ENCODE measurements at regions not wholly inside any gene's neighbourhood (a gene's known extent, or its start where the extent isn't known, plus 50 kb on each side); places are given as distances from the start of the nearest gene placed in this dataset.

DNA sequence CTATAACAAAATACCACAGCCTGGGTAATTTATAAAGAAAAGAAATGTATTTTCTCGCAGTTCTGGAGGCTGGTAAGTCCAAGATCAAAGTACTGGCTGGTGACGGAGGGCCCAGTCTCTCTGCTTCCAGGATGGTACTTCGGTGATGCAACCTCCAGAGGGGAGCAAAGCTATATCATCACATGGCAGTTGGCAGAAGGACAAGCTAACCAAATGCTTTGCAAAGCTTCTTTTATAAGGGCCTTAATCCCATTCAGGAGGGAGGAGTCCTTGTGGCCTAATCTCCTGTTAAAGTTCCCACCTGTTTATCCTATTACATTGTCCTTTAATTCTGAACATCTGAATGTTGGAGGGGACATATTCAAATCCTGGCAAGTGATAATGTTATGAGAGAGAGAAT is 134.1 kb upstream of the SP4 start:
- TF ChIP-seq JUND (IDR thresholded peaks at IDR 0.05; ENCODE audit: low read depth, low read length) (no peak), NR2C2 (IDR thresholded peaks at IDR 0.05; ENCODE audit: borderline replicate concordance, control insufficient read depth, insufficient read length, low read depth) (no peak), ZNF274 (IDR thresholded peaks at IDR 0.05; ENCODE audit: insufficient read depth, insufficient read length) (no peak), NFYB (IDR thresholded peaks at IDR 0.05; ENCODE audit: insufficient read depth, low read depth, low read length) (no peak), PML (IDR thresholded peaks at IDR 0.05; ENCODE audit: low read length) (no peak), RCOR1 (conservative IDR thresholded peaks at IDR 0.05; ENCODE audit: low read depth, low read length) (no peak), SIN3A (IDR thresholded peaks at IDR 0.05; ENCODE audit: low read depth, low read length) (no peak), POLR2A (IDR thresholded peaks at IDR 0.05; ENCODE audit: low read depth, low read length) (no peak), EED (IDR thresholded peaks at IDR 0.05; ENCODE audit: low read depth) (no peak), RFX5 (IDR thresholded peaks at IDR 0.05; ENCODE audit: low read depth, low read length) (no peak), ESRRA (IDR thresholded peaks at IDR 0.05; ENCODE audit: low read length) (no peak)
- TF ChIP-seq, protein P1, sequence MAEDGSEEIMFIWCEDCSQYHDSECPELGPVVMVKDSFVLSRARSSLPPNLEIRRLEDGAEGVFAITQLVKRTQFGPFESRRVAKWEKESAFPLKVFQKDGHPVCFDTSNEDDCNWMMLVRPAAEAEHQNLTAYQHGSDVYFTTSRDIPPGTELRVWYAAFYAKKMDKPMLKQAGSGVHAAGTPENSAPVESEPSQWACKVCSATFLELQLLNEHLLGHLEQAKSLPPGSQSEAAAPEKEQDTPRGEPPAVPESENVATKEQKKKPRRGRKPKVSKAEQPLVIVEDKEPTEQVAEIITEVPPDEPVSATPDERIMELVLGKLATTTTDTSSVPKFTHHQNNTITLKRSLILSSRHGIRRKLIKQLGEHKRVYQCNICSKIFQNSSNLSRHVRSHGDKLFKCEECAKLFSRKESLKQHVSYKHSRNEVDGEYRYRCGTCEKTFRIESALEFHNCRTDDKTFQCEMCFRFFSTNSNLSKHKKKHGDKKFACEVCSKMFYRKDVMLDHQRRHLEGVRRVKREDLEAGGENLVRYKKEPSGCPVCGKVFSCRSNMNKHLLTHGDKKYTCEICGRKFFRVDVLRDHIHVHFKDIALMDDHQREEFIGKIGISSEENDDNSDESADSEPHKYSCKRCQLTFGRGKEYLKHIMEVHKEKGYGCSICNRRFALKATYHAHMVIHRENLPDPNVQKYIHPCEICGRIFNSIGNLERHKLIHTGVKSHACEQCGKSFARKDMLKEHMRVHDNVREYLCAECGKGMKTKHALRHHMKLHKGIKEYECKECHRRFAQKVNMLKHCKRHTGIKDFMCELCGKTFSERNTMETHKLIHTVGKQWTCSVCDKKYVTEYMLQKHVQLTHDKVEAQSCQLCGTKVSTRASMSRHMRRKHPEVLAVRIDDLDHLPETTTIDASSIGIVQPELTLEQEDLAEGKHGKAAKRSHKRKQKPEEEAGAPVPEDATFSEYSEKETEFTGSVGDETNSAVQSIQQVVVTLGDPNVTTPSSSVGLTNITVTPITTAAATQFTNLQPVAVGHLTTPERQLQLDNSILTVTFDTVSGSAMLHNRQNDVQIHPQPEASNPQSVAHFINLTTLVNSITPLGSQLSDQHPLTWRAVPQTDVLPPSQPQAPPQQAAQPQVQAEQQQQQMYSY (CRISPR knock-in tag; IDR thresholded peaks at IDR 0.05): no peak
- TF ChIP-seq, protein P2, sequence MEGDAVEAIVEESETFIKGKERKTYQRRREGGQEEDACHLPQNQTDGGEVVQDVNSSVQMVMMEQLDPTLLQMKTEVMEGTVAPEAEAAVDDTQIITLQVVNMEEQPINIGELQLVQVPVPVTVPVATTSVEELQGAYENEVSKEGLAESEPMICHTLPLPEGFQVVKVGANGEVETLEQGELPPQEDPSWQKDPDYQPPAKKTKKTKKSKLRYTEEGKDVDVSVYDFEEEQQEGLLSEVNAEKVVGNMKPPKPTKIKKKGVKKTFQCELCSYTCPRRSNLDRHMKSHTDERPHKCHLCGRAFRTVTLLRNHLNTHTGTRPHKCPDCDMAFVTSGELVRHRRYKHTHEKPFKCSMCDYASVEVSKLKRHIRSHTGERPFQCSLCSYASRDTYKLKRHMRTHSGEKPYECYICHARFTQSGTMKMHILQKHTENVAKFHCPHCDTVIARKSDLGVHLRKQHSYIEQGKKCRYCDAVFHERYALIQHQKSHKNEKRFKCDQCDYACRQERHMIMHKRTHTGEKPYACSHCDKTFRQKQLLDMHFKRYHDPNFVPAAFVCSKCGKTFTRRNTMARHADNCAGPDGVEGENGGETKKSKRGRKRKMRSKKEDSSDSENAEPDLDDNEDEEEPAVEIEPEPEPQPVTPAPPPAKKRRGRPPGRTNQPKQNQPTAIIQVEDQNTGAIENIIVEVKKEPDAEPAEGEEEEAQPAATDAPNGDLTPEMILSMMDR (IDR thresholded peaks at IDR 0.05 in 2 of 3, conservative IDR thresholded peaks at IDR 0.05 in 1 of 3; ENCODE audit: control insufficient read depth in 2 of 3, extremely low read depth in 1 of 3, insufficient read depth in 1 of 3, low read depth in 3 of 3, low read length in 3 of 3): no peak
